ENCODE measurements at regions not wholly inside any gene's neighbourhood (a gene's known extent, or its start where the extent isn't known, plus 50 kb on each side); places are given as distances from the start of the nearest gene placed in this dataset.

DNA sequence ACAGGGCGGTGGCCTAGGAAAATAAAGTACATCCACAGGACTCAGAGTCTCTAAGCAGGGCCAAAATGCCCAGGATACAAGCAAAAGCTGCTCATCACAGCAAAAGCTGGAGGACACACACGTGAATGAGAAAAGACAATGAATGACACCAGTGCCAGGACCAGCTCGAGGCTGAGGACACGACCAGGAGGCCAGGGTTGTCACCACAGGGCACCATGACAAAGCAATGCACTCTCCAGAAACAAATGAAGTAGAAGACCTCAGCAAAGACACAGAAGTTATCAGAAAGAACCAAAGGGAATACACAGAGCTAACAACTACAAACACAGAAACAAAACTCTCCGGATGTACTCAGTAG, 92.1 kb downstream of the FOXL3 start:
- DNase-seq (ENCODE audit: low read depth, low spot score): no peak

- no peak for DNase-seq (ENCODE audit: low read depth, low spot score)
These were observed 96.4 kb downstream of the FOXL3 start for GRCh38 chr7:386385-386784.

DNA sequence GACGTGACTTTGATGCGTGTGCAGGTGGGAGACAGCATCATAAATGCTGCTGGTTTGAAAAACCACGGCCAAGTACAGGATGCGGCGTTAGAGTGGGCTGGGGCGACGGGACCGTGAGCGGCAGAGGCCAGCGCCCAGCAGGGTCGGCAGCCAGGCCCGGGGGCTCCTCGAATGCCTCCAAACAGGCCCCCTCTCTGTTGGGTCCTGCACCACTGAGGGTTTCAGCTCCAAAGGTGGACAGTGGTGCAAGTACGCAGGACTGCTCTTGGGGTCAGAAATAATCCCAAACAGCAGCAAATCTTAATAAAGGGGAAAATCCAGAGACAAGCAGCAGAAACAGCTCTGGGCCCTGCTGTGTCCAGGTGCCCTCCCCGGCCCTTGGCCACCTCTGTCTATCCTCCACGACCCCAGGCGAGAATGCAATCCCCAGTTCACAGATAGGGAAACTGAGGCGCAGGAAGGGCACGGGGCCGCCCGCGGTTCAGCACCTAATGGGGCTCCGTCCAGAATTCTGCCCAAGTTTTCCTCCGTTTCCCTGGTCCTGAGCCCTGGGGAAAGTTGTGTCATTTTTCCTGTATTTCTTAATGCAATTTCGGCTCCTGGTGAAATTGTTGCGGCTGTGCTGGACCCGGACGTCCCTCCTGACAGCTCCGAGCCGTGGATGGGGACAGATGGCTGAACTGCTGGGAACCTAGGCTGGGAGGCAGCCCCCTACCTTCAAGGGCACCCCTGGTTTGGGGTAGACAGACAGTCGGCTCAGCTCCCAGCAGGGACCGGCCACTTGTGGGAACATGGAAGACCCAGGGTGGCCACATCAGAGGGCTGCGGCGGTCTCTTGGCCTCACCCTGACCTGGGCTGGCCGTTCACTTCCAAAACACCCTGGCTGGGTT, 97.4 kb downstream of the FOXL3 start:
- DNase-seq (ENCODE audit: low read depth, low spot score): no peak

- no peak for DNase-seq (ENCODE audit: low read depth, low spot score)
These were observed 98.3 kb downstream of the FOXL3 start for GRCh38 chr7:388023-388960.

- no peak for DNase-seq (ENCODE audit: low read depth, low spot score)
These were observed 99.2 kb downstream of the FOXL3 start for GRCh38 chr7:388961-389701.

DNA sequence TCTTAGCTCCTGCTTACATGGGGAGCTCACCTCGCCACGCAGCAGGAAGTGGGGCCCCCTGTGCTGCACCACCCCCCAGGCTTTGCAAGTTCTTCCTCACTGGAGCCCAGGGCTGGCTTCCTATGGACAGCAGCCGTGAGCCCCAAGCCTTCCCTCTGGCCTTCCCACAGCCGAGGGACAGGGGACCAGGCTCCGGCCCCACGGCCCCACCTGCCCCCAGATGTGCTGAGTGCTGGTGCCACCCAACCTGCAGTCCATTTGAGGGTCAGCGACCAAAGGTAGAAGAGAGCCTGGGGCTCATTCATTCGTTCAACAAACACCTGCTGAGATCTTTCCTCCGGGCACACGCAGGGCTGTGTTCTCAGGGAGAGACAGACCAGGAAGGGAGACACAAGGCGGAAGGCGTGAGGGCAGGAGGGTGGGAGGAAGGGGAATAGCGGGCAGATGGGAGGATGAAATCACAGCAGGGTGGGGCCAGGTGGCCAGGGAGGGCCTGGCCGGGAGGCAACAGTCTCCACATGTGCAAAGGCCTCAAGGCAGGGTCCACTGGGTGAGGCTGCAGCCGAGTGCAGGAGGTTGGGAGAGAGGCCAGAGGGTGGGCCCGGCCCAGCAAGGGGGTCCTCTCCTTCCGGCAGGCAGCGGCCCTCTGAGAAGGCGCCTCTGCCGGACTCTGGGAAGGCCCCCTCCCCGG, 100.1 kb downstream of the FOXL3 start:
- DNase-seq (ENCODE audit: low read depth, low spot score): no peak

DNA sequence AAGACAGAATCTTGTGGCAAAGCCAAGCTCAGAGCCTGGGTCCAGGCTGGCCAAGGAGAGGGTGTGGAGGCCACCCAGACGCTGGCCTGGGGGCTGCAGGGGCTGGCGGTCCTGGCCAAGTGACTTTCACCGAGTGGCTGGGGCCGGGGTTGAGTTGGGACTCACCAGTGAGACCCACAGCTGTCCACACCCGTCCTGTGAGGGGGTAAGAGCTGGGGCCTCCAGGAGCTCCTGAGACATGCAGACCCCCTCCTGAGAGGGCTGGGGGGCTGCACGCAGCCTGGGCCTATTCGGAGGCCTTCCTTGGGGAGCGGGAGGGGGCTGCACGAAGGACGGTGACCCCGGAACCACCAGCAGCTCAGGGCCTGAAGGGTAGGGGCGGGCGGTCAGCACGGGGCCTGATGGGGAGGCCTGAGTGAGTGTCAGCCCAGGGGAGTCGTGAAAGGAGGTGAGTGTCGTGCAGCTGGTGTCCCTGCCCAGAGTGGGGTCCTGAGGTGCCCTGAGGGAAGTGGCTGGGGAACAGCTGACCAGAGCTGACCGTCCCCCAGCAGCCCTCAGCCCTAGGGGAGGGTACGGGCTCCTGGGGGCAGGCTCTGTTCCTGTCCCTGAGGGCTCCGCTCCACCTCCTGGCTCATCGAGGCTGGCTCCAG, 100.9 kb downstream of the FOXL3 start:
- DNase-seq (ENCODE audit: low read depth, low spot score): no peak

DNA sequence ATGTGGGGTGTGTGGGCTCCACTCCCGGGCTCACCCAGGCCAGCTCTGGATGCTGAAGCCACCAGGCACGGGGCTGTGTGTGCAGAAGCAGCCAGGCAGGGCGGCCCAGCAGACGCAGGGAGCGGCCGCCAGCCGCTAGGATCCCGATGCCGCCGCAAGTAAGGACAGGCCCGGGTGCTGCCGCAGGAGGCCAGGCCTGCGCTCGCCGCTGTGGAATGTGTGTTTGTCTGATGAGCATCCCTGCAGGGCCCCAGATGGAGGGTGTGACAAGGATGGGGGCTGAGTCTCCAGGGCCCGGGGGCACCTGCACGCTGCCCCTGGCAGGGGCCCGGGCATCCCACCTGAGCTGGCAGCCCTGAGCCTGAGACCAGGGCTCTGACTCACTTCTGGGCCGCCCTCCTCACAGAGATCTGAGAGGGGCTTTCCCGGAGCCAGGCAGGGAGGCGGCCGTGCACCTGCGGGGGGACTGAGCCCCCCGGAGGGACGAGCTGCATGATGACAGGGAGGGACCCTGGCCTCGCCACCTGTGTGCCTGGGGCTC, 101.5 kb downstream of the FOXL3 start:
- no peak for DNase-seq (ENCODE audit: low read depth, low spot score)

GRCh38 chr7:391961-392524, 102.1 kb downstream of the FOXL3 start:
- no peak for DNase-seq (ENCODE audit: low read depth, low spot score)

DNA sequence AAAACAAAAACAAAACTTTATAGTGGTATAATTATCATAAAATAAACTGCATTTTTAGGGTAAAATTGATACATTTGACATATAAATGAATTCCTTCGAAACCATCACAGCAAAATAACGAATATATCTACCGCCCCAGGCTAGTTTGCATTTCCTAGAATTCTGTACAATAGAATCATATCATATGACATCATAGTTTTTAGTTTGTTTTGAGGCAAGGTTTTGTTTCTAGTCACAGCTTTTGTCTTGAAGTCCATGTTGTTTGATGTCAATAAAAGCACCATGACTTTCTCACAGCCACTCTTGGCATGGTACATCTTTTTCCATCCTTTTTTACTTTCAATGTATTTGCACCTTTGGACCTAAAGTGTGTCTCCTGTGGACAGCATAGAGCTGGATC, 102.9 kb downstream of the FOXL3 start:
- DNase-seq (ENCODE audit: low read depth, low spot score): no peak

GRCh38 chr7:395643-396042, 105.7 kb downstream of the FOXL3 start:
- no peak for DNase-seq (ENCODE audit: low read depth, low spot score)

- DNase-seq (ENCODE audit: low read depth, low spot score): no peak
These were observed 108.9 kb downstream of the FOXL3 start for GRCh38 chr7:398888-399287.

DNA sequence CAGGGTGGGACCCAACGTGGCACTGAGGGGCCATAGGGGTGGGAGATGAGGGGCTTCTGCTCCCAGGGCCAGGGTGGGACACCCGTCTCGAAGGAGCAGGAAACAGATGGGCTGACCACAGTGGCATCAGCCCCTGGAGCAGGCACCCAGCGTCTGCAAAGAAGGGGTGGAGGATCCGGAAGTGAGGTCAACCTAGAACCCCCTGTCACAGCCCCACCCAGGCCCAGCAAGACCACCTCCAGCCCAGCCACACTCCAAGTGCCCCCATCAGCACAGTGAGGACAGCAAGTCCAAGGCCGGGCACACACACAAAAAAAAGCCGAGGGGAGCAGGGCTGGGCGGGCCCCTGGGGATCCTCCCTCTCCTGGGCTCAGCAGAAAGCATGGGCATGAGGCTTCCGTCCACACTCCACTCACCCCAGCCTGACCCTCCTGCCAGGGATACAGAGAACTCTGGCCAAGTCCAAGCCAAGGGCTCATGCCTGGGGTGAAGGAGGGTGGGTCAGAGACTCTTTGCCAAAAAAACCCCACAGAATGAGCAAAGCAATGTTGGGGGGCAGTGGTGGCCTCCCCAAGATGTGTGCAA, 111.0 kb downstream of the FOXL3 start:
- no peak for DNase-seq (ENCODE audit: low read depth, low spot score)

GRCh38 chr7:401495-401894, 111.5 kb downstream of the FOXL3 start:
- DNase-seq (ENCODE audit: low read depth, low spot score): no peak

- no peak for DNase-seq (ENCODE audit: low read depth, low spot score)
These were observed 114.7 kb downstream of the PDGFA start for GRCh38 chr7:404812-405488.

DNA sequence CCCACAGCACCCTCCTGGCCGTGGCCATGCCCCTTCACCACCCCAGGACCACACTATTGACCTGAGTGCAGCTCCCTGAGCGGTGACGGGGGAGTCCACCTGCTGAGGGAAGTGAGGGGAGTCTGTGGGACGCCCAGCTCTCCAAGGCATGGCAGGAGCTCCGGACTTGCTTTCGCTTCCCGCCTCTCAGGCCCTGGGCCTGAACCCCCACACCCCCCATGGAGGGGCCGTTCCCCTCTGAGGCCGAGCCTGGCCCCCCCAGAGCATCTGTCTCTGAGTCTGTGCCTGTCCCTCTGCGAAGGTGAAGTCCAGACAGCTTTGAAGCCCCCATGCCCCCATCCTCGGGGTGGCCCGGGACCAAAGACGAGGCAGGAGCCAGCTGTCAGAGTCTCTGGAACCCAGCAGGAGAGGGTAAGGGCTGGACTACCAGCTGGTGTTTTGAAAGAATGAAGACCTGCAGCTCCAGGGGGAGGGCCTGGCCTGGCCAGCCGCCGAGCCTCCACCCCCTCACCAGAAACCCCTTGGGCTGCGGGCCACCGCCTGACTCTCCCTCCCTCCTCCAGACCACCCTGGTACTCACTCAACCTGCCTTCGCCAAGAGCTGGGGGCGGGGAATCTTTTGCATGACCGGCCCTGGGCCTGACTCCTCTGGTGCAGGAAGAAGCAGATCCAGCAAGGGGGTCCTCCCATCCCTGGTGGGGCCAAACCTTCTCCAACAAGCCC, 114.0 kb downstream of the PDGFA start:
- DNase-seq (ENCODE audit: low read depth, low spot score): no peak

DNA sequence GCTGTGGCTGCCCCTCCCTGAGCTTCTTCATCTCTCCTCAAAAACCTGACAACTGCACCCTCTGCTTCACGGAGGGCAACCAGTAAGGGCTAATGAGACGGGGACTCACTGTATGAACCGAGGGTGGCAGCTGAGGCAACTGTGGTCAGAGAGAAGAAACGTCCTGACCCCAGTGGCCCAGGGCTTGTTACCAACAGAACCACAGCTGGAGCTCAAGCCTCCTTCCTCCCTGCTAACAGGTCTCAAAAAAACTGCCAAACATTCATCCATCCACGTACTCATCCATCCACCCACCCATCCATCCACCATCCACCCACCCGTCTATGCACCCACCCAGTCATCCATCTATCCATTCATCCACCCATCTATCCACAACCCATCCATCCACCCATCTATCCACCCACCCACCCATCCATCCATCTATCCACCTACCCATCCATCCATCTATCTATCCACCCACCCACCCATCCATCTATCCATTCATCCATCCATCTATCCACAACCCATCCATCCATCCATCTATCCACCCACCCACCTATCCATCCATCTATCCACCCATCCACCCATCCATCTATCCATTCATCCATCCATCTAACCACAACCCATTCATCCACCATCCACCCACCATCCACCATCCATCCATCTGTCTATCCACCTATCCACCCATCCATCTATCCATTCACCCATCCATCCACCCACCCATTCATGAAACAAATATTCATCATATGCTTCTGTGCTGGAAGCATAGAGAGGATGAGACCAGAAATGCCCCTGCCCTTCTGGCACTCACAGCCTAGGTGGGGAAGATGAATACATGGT, 111.7 kb downstream of the PDGFA start:
- DNase-seq (ENCODE audit: low read depth, low spot score): no peak
